ENCODE measurements at regions not wholly inside any gene's neighbourhood (a gene's known extent, or its start where the extent isn't known, plus 50 kb on each side); places are given as distances from the start of the nearest gene placed in this dataset.
"Not testable (repeated sequence)": the region's sequence is repeated elsewhere in the genome, so short reads cannot be mapped to it uniquely, and the experiment has no call there.

DNA sequence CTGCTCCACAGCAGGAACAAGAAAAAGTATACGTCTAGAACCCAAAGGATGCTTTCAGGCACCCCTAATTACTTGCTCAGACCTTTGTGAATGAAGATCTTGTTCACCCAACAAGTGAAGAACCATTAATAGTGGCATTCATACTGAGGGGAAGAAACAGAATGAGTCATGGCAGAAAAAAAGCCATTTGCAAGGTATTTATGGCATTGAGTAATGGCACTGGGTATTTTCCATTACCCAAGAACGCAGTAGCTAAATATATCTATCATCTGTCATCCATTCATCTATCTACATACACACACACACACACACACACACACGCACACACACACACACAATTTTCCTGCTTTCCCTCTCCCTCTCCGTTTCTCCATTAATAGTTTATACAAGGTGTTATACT is 56.4 kb upstream of the XIRP2 start:
- no peak for DNase-seq (ENCODE audit: low read depth in 2 of 2)

- DNase-seq (ENCODE audit: low read depth in 2 of 2) = no peak
These were observed 62.4 kb upstream of the XIRP2 start for GRCh38 chr2:166825914-166826313.

DNA sequence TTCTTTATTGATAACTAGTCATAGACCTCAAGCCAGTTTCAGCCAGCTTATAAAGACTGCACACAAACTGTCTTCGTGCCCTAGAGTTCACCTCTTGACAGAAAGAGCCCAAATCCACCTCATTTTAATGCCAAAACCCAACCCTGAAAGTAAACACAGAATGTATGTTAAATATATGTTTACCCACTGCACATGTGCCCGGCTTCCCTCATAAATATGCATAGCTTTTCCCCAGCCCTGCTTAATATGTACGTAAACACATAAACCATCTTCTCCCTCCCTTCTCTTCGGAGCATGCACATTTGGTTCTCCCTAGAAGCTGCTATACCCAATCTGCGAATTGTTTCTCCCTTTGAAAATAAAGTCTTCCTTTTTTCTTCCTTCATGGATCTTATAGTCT is 73.9 kb upstream of the XIRP2 start:
- no peak for DNase-seq (ENCODE audit: low read depth in 2 of 2)

GRCh38 chr2:166812166-166812891 is 76.0 kb upstream of the XIRP2 start:
- no peak for DNase-seq (ENCODE audit: low read depth in 2 of 2)

DNA sequence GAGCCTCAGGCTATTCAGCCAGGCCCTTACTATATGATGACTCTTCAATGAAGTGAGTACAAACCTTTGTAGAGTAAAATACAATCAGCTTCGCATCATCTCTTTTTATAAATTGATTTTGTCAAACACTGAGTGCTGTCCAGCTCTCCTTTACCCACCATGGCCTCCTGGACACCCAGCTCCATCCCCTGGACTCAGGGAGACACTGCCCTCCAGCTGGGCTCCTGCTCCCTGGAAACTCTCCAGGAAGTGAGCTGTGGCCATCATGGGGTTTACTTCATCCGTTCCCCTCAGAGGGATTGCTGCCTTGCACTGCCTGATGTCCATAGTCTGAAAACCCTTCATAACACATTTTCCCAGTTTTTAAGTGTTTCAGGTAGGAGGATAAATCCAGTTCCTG is 82.5 kb upstream of the XIRP2 start:
- DNase-seq (ENCODE audit: low read depth in 2 of 2) = no peak

- DNase-seq (ENCODE audit: low read depth in 2 of 2) = no peak
These were observed 84.8 kb upstream of the XIRP2 start for GRCh38 chr2:166803373-166804000.

DNA sequence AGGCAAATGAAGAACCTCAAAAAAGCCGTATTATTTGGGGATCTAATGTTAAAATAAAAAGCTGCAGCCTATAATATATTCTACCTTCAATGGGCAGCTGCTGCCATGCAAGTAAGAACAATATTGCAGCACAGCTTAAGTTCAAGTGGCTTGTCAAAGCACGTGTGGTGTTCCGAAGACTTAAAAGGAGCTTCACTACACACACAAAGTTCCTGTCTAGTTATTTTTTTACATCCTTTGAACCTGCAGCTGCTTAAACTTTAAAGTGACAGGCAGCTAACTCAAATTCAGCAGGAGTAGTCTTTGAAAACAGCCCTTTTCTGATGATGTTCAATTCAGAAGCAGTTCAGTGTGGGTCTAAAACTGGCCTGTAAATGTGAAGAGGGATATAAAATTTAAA is 85.8 kb upstream of the XIRP2 start:
- no peak for DNase-seq (ENCODE audit: low read depth in 2 of 2)

DNA sequence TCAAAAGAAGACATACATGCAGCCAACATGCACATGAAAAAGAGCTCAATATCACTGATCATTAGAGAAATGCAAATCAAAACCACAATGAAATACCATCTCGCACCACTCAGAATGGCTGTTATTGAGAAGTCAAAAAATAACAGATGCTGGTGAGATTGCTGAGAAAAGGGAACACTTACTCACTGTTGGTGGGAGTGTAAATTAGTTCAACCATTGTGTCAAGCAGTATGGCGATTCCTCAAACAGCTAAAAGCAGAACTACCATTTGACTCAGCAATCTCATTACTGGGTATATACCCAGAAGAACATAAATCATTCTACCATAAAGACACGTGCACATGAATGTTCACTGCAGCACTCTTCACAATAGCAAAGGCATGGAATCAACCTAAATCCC is 95.5 kb upstream of the XIRP2 start:
- DNase-seq (ENCODE audit: low read depth in 2 of 2) = no peak

DNA sequence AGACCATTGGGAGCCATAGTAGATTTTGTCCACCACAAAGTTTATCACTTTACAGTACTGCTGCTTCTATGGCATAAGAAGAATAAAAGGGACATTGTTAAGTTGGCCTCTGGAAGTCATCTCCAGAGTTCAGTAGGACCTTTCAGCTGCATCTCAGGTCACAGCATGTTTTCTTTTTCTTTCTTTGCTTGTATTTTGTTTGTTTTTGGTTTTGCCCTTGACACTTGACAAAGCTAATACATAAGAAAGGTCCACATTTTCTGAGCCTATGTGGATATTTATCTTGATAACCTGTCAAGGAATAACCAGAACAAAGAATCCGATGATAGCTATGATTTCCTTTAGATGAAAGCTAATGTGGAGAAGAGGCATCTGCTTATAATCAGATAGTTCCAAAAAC is 101.6 kb upstream of the XIRP2 start:
- DNase-seq (ENCODE audit: low read depth in 2 of 2) = no peak

GRCh38 chr2:166784296-166784946 is 103.9 kb upstream of the XIRP2 start:
- no peak for DNase-seq (ENCODE audit: low read depth in 2 of 2)

DNA sequence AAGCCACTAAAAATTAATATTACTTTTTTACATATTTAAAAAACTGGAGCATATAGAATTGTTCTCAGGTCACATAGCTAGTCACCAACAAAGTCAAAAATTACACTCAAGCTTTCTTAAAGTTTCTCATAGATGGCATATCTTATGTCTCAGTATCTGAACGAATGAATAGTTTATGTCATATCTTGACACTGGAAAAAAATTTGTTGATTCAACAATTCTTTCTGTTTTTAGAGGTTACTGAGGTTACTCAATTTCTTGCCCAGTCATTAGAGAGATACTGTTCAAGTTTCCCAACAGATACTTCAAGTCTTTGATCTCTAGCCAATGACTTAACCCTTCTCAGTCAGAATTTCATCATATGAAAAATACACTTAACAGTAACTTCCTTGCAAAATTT is 113.1 kb upstream of the XIRP2 start:
- DNase-seq (ENCODE audit: low read depth in 2 of 2) = no peak

- no peak for DNase-seq (ENCODE audit: low read depth in 2 of 2)
These were observed 114.9 kb upstream of the XIRP2 start for GRCh38 chr2:166773308-166773949.

DNA sequence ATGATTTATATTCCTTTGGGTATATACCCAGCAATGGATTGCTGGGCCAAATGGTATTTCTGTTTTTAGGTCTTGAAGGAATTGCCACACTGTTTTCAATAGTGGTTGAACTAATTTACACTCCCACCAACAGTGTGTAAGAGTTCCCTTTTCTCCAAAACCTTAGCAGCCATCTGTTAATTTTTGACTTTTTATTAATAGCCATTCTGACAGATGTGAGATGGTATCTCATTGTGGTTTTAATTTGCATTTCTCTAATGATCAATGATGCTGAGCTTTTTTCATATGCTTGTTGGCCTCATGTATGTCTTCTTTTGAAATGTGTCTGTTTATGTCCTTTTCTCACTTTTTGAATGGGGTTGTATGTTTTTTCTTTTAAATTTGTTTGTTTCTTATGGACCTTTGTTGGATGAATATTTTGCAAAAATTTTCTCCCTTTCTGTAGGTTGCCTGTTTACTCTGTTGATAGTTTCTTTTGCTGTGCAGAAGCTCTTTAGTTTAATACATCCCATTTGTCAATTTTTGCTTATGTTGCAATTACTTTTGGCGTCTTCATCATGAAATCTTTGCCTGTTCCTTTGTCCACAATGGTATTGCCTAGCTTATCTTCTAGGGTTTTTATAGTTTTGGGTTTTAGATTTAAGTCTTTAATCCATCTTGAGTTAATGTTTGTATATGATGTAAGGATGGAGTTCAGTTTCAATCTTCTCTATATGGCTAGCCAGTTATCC is 119.7 kb upstream of the XIRP2 start:
- DNase-seq (ENCODE audit: low read depth in 2 of 2) = no peak

DNA sequence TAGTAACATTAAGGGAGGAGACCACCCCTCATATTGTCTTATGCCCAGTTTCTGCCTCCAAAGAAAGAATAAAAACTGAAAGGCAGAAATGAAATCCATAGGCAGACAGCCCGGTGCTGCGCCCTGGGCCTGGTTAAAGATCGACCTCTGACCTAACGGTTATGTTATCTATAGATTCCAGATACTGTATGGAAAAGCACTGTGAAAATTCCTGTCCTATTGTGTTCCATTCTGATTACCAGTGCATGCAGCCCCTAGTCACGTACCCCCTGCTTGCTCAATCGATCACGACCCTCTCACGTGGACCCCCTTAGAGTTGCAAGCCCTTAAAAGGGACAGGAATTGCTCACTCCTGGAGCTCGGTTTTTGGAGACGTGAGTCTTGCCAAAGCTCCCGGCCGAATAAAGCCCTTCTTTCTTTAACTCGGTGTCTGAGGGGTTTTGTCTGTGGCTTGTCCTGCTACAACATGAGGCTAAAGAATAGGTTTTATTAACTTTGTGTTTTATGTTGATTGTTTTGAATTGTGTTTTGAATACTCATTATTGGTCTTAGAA is 121.4 kb upstream of the XIRP2 start:
- DNase-seq (ENCODE audit: low read depth in 2 of 2) = not testable (repeated sequence)

GRCh38 chr2:166766220-166766619 is 122.1 kb upstream of the XIRP2 start:
- DNase-seq (ENCODE audit: low read depth in 2 of 2) = no peak

DNA sequence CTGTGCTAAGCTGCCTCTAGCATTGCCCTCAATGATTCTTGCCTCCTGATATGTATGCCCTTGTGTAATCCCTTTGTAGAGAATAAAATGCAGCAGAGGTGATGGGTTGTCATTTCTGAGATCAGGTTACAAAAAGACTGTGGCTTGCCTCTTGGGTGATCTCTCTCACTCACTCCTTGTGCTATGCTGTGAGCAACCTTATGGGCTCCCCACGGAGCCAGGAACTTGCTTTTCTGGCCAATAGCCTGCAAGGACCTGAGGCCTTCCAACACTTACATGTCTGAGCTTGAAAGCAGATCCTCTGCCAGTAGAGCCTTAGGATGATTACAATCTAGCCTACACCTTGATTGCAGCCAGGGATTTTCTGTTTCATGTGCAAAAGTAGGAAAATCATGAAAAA is 123.1 kb upstream of the XIRP2 start:
- DNase-seq (ENCODE audit: low read depth in 2 of 2) = no peak

- DNase-seq (ENCODE audit: low read depth in 2 of 2) = no peak
These were observed 123.6 kb upstream of the XIRP2 start for GRCh38 chr2:166764702-166765101.

DNA sequence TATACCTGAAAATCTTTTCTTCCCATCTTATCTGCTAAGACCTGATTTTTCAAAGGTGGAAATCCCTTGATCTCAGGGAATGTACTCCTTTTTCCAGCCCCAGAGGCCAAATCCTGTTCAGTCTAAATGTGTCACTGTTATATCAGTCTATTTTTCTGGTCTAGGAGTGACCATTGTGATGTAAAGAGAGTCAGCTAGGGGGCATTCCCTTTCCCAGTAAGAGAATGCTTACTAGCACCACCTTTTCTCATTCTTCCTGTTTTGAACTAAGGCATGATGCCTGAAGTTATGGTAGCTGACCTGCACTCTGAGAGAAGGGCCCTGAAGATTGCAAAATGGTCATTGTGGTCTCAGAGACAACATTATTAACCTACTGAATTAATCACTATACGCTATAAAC is 124.1 kb upstream of the XIRP2 start:
- no peak for DNase-seq (ENCODE audit: low read depth in 2 of 2)

DNA sequence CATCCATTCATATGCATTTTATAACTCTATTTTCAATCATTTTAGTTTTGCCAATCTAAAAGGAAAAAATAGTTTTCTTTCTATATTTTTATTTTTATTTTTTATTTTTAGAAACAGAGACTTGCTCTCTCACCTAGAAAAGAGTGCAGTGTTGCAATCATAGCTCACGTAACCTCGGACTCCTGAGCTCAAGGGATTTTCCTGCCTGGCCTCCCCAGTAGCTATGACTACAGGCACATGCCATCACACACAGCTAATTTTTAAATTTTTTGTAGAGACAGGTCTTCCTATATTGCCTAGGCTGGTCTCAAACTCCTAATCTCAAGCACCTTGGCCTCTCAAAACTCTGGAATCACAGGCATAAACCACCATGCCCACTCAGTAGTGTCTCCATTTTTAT is 125.5 kb upstream of the XIRP2 start:
- no peak for DNase-seq (ENCODE audit: low read depth in 2 of 2)

- DNase-seq (ENCODE audit: low read depth in 2 of 2) = no peak
These were observed 129.3 kb upstream of the XIRP2 start for GRCh38 chr2:166758956-166759355.

- DNase-seq (ENCODE audit: low read depth in 2 of 2) = no peak
These were observed 137.7 kb upstream of the XIRP2 start for GRCh38 chr2:166750624-166751023.

GRCh38 chr2:166744117-166744516 is 144.2 kb upstream of the XIRP2 start:
- not testable (repeated sequence) for DNase-seq (ENCODE audit: low read depth in 2 of 2)
